HG03159 (cell line): ENCODE measurements at regions not wholly inside any gene's neighbourhood (a gene's known extent, or its start where the extent isn't known, plus 50 kb on each side); places are given as distances from the start of the nearest gene placed in this dataset.
"Not testable (repeated sequence)": the region's sequence is repeated elsewhere in the genome, so short reads cannot be mapped to it uniquely, and the experiment has no call there.

Experiments used
- ATAC-seq: cut with Tn5 transposase; IDR thresholded peaks from one replicate; pipeline ENCODE4 v1.9.1; 2021; ENCODE audit warnings: mild to moderate bottlenecking, moderate library complexity; ENCODE audit not compliant: unreplicated experiment

- not testable (repeated sequence) for ATAC-seq
Measured at GRCh38 chr10:71107117-71107516, 105.3 kb upstream of the UNC5B start.

DNA sequence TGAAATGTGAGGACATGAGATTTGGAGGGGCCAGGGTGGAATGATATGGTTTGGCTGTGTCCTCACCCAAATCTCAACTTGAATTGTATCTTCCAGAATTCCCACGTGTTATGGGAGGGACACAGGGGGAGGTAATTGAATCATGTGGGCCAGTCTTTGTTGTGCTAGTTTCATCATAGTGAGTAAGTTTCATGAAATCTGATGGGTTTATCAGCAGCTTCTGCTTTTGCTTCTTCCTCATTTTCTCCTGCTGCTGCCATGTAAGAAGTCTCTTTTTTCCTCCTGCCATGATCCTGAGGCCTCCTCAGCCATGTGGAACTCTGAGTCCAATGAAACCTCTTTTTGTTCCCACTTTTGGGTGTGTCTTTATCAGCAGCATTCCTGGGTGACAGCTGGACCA, 104.3 kb upstream of the UNC5B start:
- ATAC-seq = not testable (repeated sequence)

- ATAC-seq = no peak
Measured at GRCh38 chr10:71112138-71112785, 100.1 kb upstream of the UNC5B start.

DNA sequence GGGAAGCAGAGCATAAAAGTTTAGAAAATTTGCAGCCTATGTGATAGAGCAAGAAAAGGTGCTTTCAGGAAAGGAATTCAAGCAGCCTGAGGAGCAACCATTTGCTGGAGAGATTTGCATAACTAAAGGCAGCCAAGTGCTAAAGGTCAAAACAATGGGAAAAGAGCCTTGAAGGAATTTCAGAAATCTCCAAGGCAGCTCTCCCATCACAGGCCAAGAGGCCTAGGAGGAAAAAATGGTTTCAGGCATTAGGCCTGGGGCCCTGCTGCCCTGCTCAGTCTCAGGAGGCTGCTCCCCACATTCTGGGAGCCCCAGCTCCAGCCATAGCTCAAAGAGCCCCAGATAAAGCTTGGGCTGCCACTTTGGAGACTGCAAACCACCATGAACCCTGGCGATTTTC, 95.9 kb upstream of the UNC5B start:
- no peak for ATAC-seq

- not testable (repeated sequence) for ATAC-seq
Measured at GRCh38 chr10:71117589-71117988, 94.8 kb upstream of the UNC5B start.

DNA sequence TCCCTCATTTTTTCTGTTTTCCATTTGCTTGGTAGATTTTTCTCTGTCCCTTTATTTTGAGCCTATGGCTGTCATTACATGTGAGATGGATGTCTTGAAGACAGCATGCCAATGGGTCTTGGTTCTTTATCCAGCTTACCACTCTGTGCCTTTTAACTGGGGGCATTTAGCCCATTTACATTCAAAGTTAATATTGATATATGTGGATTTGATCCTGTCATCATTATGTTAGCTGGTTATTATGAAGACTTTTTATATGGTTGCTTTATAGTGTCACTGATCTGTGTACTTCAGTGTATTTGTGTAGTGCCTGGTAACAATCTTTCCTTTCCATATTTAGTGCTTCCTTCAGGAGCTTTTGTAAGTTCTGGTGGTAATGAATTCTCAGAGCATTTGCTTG, 89.3 kb upstream of the UNC5B start:
- ATAC-seq = no peak

DNA sequence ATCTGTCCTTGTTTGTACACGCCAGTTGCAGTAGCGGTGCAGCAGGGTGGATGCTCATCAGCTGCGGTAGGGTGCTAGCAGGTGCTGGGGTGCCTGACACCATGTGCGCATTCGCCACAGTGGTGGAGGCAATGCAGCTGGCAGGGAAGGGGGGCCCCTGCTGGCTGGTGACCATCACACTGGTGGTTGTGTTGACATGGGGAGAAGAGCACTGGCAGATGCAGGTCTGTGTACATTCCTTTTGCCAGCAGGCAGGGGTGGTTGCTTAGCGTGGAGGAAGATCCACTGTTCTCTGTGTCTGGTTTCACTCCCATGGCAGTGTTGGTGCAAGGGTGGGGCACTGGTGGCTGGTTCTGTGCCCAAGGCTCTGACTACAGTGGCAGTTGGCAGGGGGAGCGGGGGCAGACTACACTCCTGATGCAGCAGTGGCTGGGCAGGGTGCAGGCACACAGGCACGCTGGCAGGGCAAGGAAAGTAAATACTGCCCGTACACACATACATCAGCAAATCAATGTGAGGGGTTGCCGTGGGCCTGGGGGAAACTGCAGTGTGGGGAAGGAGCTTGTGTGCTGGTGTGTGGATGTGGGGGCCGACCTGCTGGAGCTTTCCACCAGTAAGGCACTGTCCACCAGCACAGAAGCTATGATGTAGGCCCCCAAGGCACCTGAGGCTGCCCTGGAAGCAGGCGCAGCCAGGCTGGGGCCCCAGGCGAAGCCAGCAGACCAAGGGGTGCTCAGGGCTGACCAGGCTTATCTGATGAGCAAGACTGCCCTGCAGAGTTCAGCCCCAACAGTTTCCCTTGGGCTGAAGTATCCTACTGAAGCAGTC, 87.2 kb upstream of the UNC5B start:
- ATAC-seq = no peak

- no peak for ATAC-seq
Measured at GRCh38 chr10:71125749-71126107, 86.6 kb upstream of the UNC5B start.

DNA sequence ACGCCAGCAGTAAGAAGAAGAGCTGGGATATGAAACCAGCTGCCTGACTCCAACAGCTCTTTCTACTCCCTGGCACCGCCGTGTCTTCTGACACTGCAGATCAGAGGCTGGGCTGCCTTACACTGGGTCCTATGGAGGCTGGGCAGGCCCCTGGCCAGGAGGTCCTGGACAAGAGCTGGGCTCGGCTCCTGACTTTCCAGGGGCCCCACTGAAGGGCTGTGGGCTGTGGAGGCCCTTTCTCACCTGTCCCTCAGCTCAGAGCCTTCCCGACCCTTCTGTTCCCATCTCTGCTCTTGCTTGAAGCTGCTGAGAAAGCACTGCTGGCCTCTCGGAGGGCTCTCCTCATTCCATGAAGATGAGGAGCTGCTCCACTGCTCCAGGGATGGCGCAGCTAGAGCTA, 85.9 kb upstream of the UNC5B start:
- no peak for ATAC-seq

GRCh38 chr10:71127104-71127503, 85.3 kb upstream of the UNC5B start:
- ATAC-seq = no peak

DNA sequence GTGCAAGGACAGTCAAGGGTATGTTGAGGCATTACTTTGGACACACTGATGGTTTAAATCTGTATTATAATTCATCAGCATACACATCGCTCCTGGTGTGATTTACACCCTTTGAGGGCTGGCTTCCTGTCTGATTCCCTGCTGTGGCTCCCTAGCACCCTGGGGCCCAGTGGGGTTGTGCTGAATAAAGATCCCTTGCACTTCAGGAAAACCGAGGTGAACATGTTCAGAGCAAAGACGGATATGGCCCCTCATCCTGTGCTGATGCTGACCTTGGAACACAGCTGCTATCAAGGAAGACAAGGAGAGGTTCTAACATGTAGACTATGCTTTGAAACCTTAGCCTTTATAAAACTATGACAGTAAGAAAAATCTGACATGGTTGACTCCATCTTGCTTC, 84.6 kb upstream of the UNC5B start:
- ATAC-seq = no peak

DNA sequence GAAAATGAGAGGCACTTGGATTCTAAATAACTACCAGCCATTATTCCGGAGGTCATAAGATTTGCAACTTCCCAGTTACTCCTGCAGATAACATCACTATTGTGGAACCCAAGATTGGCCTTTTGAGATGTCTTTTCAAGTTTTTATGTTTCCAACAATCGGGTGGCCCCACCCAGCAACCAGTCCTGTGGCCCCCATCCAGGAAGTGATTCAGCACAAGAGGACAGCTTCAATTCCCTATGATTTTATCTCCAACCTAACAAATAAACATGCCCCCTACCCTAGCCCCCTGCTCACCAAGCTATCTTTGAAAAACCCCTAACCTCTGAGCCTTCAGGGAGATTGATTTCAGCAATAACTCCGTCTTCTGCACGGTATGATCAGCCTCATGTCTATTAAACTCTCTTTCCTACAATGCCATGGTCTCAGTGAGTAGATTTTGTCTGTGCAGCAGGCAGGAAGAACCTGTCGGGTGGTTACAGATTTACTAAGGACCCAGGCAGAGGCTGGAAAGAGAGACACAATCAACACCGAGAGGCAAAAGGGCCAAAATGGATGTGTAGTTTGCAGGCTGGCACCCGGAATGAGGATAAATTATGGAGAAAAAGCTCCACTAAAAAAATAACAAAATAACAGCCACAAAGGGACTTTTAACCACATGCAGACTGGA, 83.9 kb upstream of the UNC5B start:
- ATAC-seq = no peak

DNA sequence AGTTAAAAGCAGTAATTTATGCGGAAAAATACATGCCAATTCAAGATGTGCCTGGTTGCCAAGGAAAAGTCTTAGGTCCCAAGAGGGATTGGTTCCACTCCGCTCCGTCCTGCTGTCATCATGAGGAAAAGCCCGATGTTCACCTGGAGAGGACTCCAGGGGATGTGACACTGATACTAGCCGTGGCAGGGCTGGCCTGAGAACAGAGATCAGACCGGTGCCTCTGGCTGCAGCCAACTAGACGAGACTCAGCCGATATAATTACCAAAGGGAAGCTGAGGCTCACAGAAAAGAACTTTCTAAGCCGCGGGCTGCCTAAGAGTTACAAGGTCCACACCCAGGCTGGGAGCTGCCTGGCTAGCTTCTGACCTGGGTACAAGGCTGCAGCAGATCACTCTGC, 81.3 kb upstream of the UNC5B start:
- ATAC-seq = no peak

- ATAC-seq = no peak
Measured at GRCh38 chr10:71131508-71132088, 80.8 kb upstream of the UNC5B start.

GRCh38 chr10:71132321-71132810, 80.0 kb upstream of the UNC5B start:
- no peak for ATAC-seq

GRCh38 chr10:71133710-71134686, 78.4 kb upstream of the UNC5B start:
- ATAC-seq = no peak

- no peak for ATAC-seq
Measured at GRCh38 chr10:71134732-71135211, 77.6 kb upstream of the UNC5B start.

DNA sequence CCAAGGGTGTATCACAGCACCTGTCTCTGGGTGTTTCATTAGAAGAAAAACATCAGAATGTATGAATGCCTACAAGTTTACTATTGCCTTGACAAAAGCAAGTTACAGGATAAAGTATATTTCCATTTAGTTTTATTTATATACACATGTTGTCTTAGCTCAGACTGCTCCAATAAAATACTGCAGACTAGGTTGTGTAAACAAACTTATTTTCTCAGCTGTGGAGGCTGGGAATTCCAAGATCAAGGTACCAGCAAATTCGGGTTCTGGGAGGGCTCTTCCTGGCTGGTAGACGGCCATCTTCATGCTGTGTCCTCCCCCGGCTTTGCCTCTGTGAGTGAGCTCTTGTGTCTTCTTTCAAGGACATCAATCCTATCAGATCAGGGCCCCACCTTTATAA, 77.1 kb upstream of the UNC5B start:
- no peak for ATAC-seq

DNA sequence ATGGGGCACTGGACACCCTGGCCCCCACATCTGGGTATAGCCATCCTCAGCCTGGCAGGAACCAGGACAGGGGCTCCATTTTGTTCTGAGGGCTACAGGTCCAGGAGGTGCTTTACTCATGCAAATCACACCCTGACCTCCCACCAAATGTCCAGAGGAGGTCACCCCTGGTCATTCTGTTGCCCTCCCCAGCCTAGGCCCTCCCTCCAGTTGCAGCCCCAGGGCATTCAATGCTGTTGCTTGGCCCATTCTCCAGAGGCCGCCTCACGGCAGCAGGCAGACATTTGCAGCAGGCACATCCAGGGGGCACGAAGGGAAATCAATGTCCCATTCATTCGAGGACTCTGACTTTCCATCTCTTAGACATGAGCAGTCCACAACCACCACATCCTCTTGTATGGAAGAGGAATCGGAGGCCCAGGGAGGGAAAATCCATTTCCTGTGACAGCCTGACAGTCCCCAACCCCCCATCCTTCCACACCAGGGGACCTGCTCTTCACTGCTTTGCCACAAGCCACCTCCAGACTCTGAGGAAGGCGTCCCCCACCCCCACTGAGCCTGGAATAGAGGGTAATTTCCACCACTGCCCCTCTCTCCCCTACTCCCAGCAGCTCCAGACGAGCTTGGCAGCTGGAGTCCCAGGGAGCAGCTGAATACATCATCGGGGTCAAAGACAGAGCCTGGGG, 76.2 kb upstream of the UNC5B start:
- no peak for ATAC-seq

GRCh38 chr10:71137701-71138100, 74.7 kb upstream of the UNC5B start:
- ATAC-seq = no peak
